Skeletal muscle cell (primary cell): ENCODE measurements at regions not wholly inside any gene's neighbourhood (a gene's known extent, or its start where the extent isn't known, plus 50 kb on each side); places are given as distances from the start of the nearest gene placed in this dataset.
A peak's percentile ranks its signal among the peaks of the same experiment; 100 is the strongest.

Source experiments
- DNase-seq: peaks from one replicate; pipeline ENCODE4 v3.0.0-alpha.2; 2010; ENCODE audit warnings: low read depth
- H3K4me3 ChIP-seq: 2 replicates; pipeline ENCODE4 v1.5.1; 2011; ENCODE audit warnings: low read depth, mild to moderate bottlenecking, control low read depth, low read length, moderate library complexity

DNA sequence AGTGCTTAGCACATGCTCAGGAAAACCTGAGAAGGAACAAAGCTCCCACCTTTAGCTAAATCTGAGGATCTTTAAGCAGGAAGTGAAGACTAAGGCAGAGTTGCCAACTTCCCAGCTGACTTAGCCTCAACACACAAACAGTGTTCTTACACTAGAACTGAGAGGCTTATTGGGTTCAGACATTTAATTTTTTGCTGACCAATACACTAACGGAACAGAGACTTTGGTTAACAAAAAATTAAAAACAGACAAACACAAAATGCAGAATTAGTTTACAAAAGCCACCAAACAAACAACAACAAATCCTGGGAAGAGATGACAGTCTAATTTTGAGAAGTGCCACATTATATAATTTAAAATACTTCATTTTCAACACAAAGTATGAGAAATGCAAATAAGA is 1123.7 kb upstream of the ATXN7L3B start:
- H3K4me3 ChIP-seq = no peak overlapping the region
- DNase-seq = no peak

DNA sequence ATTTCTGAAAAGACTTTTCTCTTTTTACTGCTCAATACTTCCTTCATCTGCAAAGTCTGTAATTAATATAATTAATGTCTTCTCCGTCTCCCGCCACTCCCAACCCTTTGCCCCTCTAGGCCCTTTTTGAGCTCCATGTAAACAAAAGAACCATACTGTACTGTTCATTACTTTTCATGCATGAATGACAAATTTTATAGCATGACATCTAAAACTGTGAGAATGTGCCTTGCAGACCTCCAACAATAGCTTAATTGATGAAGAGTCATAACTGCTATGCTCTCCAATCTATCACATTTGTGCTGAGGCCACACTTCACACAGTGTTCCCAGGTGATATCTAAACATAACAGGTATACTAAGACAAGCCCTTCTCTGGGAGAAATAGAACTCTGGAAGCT is 1122.7 kb upstream of the ATXN7L3B start:
- DNase-seq = no peak
- no peak overlapping the region for H3K4me3 ChIP-seq

GRCh38 chr12:73418541-73418940 is 1119.1 kb upstream of the ATXN7L3B start:
- no peak for DNase-seq
- no peak overlapping the region for H3K4me3 ChIP-seq

DNA sequence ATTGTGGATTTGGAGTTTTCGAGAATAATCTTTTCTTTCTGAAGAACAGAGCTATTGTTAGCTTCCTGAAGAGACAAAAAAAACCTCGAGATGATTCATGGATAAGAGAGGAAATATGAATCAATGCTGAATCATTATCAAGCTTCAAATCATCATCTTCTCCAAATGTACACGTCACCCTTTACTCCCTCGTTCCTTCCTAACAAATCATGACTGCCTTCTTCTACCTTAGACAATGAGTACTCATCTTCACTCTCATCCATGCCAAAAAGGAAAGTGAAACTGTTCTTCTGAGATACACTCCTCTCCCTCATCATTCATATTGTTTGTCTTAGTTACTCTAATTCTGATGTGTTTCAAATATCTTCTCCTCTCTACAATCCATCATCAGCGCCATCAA is 1115.8 kb upstream of the ATXN7L3B start:
- no peak overlapping the region for H3K4me3 ChIP-seq
- DNase-seq = peak; percentile 21

- no peak overlapping the region for H3K4me3 ChIP-seq
- DNase-seq = no peak
Observed at GRCh38 chr12:73424484-73424883, 1113.2 kb upstream of the ATXN7L3B start.

- DNase-seq = no peak
- no peak overlapping the region for H3K4me3 ChIP-seq
Observed at GRCh38 chr12:73445658-73446324, 1091.8 kb upstream of the ATXN7L3B start.

DNA sequence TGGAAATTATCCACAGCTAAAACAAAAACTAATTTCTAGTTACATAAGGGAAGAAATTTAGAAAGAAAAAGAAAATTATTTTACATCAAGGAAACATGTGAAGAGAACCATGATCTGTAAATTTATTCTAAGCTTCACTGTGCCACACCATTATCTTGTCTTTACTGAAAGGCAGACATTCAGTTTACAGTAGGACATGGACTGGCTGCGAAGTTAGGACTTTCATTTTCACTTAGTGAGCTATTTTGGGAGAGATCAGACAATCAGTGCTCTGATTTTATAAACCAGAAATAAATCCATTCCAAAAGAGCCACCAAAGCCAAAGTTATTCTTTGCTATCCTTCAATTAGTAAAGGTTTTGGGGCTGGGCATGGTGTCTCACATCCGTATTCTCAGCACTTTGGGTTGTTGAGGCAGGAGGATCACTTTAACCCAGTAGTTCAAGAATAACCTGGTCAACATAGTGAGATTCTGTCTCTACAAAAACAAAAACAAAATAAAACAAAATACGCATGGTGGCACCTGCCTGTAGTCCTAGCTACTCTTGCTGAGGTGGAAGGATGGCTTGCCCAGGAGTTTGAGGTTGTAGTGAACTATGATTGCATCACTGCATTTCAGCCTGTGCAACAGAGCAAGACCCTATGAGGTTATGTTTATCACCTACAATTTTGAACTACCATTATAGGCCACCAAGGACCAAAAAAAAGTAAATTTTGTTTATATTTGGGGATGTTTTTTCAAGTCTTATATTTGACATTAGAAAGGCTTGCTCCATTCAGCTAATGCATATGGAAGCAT is 1084.8 kb upstream of the ATXN7L3B start:
- no peak overlapping the region for H3K4me3 ChIP-seq
- DNase-seq = no peak

DNA sequence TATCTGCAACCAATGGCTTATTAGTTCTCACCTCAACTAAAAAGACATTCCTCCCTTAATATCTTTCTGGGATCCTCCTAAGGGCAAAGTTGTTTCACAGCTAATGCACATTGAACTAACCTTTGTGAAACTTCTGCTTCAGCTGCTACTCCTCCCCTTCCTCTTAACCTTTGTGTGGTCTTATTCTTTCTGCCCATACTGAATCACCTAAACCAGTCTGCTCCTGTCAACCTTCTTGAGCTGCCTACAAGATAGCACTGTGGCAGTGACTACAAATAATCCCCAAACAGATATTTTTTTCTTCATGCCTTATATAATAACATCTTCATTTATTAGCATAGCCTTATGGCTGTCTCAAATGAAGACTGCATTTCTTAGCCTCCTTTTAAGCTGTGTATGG is 1077.4 kb upstream of the ATXN7L3B start:
- H3K4me3 ChIP-seq = no peak overlapping the region
- no peak for DNase-seq

- no peak overlapping the region for H3K4me3 ChIP-seq
- no peak for DNase-seq
Observed at GRCh38 chr12:73465106-73465505, 1072.5 kb upstream of the ATXN7L3B start.

DNA sequence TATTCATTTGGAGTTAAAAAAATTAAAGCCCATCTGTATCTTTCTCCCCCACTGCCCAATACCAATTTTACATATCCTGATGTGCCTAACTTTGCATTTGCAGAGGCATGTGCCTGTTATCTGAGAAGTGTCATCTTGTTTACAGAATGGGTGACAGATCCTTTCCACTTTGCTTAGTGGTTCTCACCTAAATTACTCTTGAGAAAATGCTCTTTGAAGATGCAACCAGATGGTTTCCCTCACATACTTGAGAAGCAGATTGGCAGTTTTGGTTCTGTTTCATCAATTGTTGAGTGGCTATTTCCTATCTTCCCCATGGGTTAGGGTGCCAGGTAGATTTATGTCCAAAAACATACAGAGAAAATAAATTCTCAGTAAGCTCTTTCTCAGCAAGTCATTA is 1051.4 kb upstream of the ATXN7L3B start:
- no peak for DNase-seq
- H3K4me3 ChIP-seq = no peak overlapping the region

GRCh38 chr12:73506611-73507010 is 1031.0 kb upstream of the ATXN7L3B start:
- H3K4me3 ChIP-seq = no peak overlapping the region
- DNase-seq = no peak

DNA sequence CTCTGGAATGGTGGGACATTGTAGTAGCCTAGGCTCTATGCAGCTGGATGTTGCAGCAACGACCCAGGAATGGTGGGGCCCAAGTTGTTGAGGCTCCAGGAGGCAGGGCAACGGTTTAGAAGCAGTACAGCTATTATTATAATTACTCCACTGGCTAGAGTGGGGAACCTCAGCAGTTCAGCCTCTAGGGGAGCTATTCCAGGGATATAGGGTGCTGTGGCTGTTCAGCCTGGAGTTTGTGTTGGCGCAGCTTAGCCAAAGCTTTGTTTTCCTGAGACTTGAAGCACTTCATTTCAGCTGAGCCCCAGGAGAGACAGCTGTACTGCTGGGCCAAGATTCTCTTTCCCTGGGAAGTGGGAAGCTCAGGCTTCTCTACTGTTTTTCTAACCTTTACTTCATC is 1023.0 kb upstream of the ATXN7L3B start:
- DNase-seq = no peak
- H3K4me3 ChIP-seq = no peak overlapping the region

DNA sequence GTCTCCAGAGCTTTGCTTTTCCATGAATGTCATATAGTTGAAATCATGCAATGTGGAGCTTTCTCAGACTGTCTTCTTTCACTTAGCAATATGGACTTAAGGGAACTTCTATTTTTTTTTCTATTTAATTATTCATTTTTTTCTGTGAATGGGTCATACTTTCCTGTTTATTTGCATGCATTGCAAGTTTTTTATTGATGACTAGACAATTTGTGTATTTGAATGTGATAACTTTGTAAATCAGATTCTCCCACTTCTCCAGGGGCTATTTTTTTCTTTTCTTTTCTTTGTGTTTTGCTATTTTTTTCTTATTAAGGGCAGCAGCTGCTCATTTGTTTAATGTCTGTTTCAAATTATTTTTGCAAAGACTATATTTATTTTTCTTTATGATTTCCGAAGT is 1019.8 kb upstream of the ATXN7L3B start:
- no peak overlapping the region for H3K4me3 ChIP-seq
- no peak for DNase-seq

DNA sequence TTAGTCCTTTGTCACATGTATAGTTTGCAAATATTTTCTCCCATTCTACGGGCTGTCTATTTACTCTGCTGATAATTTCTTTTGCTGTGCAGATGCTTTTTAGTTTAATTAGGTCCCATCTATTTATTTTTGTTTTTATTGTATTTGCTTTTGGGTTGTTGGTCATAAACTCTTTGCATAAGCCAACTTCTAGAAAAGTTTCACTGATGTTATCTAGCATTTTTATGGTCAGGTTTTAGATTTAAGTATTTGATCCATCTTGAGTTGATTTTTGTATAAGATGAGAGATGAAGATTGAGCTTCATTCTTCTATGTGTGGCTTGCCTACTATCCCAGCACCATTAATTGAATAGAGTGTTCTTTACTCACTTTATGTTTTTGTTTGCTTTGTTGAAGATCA is 1008.4 kb upstream of the ATXN7L3B start:
- H3K4me3 ChIP-seq = no peak overlapping the region
- DNase-seq = no peak

DNA sequence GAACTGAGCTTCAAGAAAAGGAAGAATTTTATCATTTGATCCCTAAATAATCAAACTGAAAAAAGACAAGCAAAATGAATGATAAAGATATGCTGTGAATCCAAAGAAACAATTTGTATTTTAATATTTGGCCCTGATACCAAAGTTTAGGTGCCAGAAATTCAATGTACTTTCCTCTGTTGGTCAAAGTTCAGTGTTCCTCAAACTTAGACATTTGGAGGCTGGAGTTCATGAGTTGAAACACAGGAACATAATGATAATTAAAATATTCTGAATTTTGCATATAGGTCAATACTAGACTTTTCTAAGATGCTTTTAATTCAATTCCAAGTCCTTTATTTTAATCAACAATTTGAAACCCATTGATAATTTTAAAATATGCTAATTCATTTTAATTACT is 1007.7 kb upstream of the ATXN7L3B start:
- DNase-seq = no peak
- no peak overlapping the region for H3K4me3 ChIP-seq

DNA sequence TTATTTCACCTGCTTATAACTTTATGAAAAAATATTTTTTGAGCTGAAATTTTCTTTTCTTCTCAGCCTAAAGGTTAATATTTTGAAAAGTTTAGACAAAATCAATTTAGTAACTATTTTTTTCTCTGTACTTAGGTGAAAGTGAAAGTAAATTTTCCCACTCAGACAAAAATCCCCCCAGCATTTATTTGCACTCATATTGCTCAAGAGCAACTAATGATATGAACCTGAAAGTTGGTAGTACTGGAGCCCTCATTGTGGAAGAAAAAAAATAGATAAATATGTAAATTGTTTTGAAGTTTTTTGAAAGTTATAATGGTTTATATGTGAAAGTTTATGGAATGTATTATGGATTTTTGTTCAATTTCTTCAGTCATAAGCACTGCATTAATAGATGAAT is 1005.9 kb upstream of the ATXN7L3B start:
- DNase-seq = no peak
- H3K4me3 ChIP-seq = no peak overlapping the region

- no peak overlapping the region for H3K4me3 ChIP-seq
- DNase-seq = no peak
Observed at GRCh38 chr12:73547421-73547820, 990.2 kb upstream of the ATXN7L3B start.

DNA sequence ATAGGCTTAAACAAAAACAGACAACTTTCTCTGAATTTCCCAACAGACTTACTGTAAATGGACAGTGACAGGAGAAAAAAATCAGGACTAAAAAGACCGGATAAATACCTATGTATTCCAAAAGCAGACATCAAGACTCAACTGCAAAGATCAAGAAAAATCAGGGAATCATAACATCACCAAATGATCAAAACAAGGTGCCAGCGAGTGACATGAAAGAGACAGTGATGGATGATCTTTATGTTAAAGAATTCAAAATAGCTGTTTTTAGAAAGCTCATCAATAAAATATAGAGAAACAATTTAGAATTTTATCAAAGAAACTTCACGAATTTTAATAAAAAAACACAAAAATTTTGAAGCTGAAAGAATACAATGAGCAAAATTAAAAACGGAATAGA is 952.5 kb upstream of the ATXN7L3B start:
- no peak for DNase-seq
- H3K4me3 ChIP-seq = no peak overlapping the region

GRCh38 chr12:73589220-73589619 is 948.4 kb upstream of the ATXN7L3B start:
- DNase-seq = no peak
- H3K4me3 ChIP-seq = no peak overlapping the region

DNA sequence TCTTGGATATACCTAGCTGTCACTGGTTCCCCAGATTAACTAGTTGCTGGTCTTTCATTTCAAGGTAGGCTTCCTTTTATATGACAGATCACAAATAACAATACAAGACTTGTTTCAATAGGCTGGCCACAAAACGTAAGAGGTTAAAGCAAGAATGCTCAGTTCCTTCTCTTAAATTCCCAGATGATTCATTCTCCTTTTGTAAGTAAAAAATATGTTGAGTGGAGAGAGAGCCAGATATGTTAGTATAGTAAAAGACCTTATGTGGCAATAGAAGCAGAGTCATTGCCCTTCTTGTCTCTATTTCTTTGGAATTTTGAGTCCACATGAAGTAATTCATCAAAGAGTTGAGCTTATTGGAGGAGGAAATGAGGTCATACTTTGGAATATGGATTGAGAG is 939.0 kb upstream of the ATXN7L3B start:
- DNase-seq = no peak
- no peak overlapping the region for H3K4me3 ChIP-seq

DNA sequence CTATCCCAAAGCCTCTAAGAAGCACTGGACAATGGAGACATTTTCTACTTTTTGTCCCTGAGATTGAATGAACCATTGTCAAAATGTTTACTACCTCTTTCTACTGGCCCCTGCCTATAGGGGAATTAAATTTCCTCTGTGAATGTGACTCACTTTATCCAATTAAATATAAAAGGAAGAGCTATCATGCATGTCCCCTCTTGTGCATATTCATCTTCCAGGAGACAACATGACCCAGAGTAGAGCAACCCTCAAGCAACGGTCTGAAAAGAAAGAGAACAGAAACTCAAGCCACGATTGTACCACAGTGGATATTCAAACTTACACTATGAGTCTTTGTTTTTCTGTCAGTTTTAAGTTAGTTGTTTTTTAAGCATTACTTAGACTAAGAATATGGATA is 938.4 kb upstream of the ATXN7L3B start:
- no peak for DNase-seq
- H3K4me3 ChIP-seq = no peak overlapping the region
